B cell (primary cell): ENCODE measurements at regions not wholly inside any gene's neighbourhood (a gene's known extent, or its start where the extent isn't known, plus 50 kb on each side); places are given as distances from the start of the nearest gene placed in this dataset.

Experiments
- ATAC-seq: fragments of 200-7000 bp; cut with Tn5 transposase; one replicate; pipeline ENCODE4 v1.10.0; 2021; ENCODE audit warnings: low read depth, mild to moderate bottlenecking, moderate number of reproducible peaks, moderate library complexity
- CTCF ChIA-PET: fragments of 350-600 bp; sonication (Branson Sonifier 250); formaldehyde crosslinking; loops from one replicate; lab custom pipeline; 2021; ENCODE audit warnings: antibody characterized with exemption, inconsistent platforms; lab: Charles Lee
- POLR2A ChIA-PET: fragments of 350-600 bp; sonication (Branson Sonifier 250); formaldehyde crosslinking; loops from one replicate; lab custom pipeline; 2021; ENCODE audit warnings: antibody characterized with exemption; lab: Charles Lee
- DNase-seq: peaks from one replicate; pipeline ENCODE4 v3.0.0; 2013
- H2AFZ ChIP-seq: 2 replicates; pipeline ENCODE4 v1.6.1; 2012; ENCODE audit warnings: mild to moderate bottlenecking, low read depth, low read length; ENCODE audit not compliant: insufficient read depth, poor library complexity, severe bottlenecking
- H3K27ac ChIP-seq, 2 donors: 1 replicate in 1 of 2; 2 replicates in 1 of 2; pipeline ENCODE4 v1.5.1; 2012 to 2013; ENCODE audit warnings: low read length in 2 of 2, mild to moderate bottlenecking in 2 of 2, moderate library complexity in 1 of 2
- H3K27me3 ChIP-seq, 4 experiments: fragments of 200-600 bp in 1 of 4; sonication (generic) in 1 of 4; replicated peaks in 1 of 4; 1 replicate in 2 of 4; 2 replicates in 2 of 4; pipeline versions ENCODE4 v1.6.1 to v1.7.0; 2013 to 2016; ENCODE audit warnings: low read length in 3 of 4, mild to moderate bottlenecking in 2 of 4, mixed read lengths in 1 of 4, moderate library complexity in 1 of 4; ENCODE audit not compliant: insufficient read depth in 4 of 4, control insufficient read depth in 3 of 4; ENCODE audit errors: control extremely low read depth in 1 of 4
- H3K36me3 ChIP-seq, 2 experiments: replicated peaks in 1 of 2; 1 replicate in 1 of 2; 2 replicates in 1 of 2; pipeline versions ENCODE4 v1.6.1 to v1.7.1; 2013; ENCODE audit warnings: low read length in 1 of 2; ENCODE audit not compliant: insufficient read depth in 2 of 2, control insufficient read depth in 1 of 2; ENCODE audit errors: control extremely low read depth in 1 of 2, extremely low read depth in 1 of 2
- H3K4me1 ChIP-seq, 2 donors: fragments of 200-600 bp in 1 of 2; sonication (generic) in 1 of 2; 1 replicate in 1 of 2; 2 replicates in 1 of 2; pipeline versions ENCODE4 v1.5.1 to v1.6.1; 2013 to 2017; ENCODE audit warnings: low read length in 2 of 2; ENCODE audit not compliant: control insufficient read depth in 2 of 2, insufficient read depth in 2 of 2
- H3K4me2 ChIP-seq: replicated peaks from 2 replicates; pipeline ENCODE3; 2012; ENCODE audit warnings: mild to moderate bottlenecking, low read depth, low read length; ENCODE audit not compliant: poor library complexity, severe bottlenecking
- H3K4me3 ChIP-seq, 5 experiments: fragments of 200-600 bp in 1 of 5; sonication (generic) in 1 of 5; 1 replicate in 3 of 5; 2 replicates in 2 of 5; pipeline versions ENCODE4 v1.5.1 to v1.7.0; 2011 to 2016; ENCODE audit warnings: low read length in 4 of 5, mild to moderate bottlenecking in 4 of 5, low read depth in 2 of 5, control low read depth in 1 of 5, moderate library complexity in 1 of 5; ENCODE audit not compliant: insufficient read depth in 1 of 5; ENCODE audit errors: control extremely low read depth in 1 of 5, extremely low read depth in 1 of 5
- H3K79me2 ChIP-seq: fragments of 200-600 bp; sonication (generic); one replicate; pipeline ENCODE4 v1.6.0; 2016; ENCODE audit warnings: low read length; ENCODE audit not compliant: control insufficient read depth, insufficient read depth
- H3K9ac ChIP-seq: fragments of 200-600 bp; sonication (generic); 2 replicates; pipeline ENCODE4 v1.6.1; 2017; ENCODE audit warnings: mild to moderate bottlenecking, low read length, moderate library complexity
- H3K9me3 ChIP-seq, 3 donors: one replicate each; pipeline versions ENCODE4 v1.6.1 to v1.7.1; 2013; ENCODE audit warnings: low read length in 2 of 3; ENCODE audit not compliant: control insufficient read depth in 2 of 3, insufficient read depth in 1 of 3; ENCODE audit errors: control extremely low read depth in 1 of 3
- H4K20me1 ChIP-seq: 2 replicates; pipeline ENCODE4 v1.6.0; 2012; ENCODE audit warnings: mild to moderate bottlenecking, low read length; ENCODE audit not compliant: insufficient read depth, control insufficient read depth, poor library complexity, severe bottlenecking
- H3K27ac Mint-ChIP-seq: one replicate; pipeline ENCODE4 v1.8.0; 2021; ENCODE audit warnings: mixed read lengths
- H3K27me3 Mint-ChIP-seq: one replicate; pipeline ENCODE4 v1.8.0; 2021; ENCODE audit warnings: mixed read lengths
- H3K4me1 Mint-ChIP-seq: one replicate; pipeline ENCODE4 v1.8.0; 2021; ENCODE audit warnings: mixed read lengths
- H3K4me3 Mint-ChIP-seq: one replicate; pipeline ENCODE4 v1.8.0; 2021; ENCODE audit warnings: mixed read lengths
- H3K9me3 Mint-ChIP-seq: one replicate; pipeline ENCODE4 v1.8.0; 2022; ENCODE audit warnings: mixed read lengths; ENCODE audit not compliant: insufficient read depth
- CTCF ChIP-seq: fragments of 200-600 bp; IDR thresholded peaks from one replicate; pipeline ENCODE4 v1.8.0; 2022; ENCODE audit warnings: antibody characterized with exemption, mild to moderate bottlenecking
- EZH2 ChIP-seq: IDR thresholded peaks from 2 replicates; pipeline ENCODE4 v1.6.1; 2012; ENCODE audit warnings: borderline replicate concordance, low read depth, mild to moderate bottlenecking, moderate library complexity, low read length; ENCODE audit not compliant: insufficient read depth, poor library complexity, severe bottlenecking
- WGBS: methylation state at CpG from one replicate; pipeline ENCODE4 v1.1.5; 2013; ENCODE audit warnings: missing lambda C conversion rate; ENCODE audit not compliant: insufficient coverage; 5-methylcytosine and 5-hydroxymethylcytosine counted together
- intact Hi-C: fragments of 100-400 bp; cut with micrococcal nuclease; formaldehyde crosslinking; loops from one replicate; pipeline ENCODE4 v1.10.0; 2022

GRCh38 chrX:110846071-110846470 is 50.5 kb upstream of the CHRDL1 start:
- H3K9me3 ChIP-seq = no peaks in the 10 kb centered on the region
- H3K4me2 ChIP-seq = no peak overlapping the region
- Mint-ChIP-seq H3K9me3 (no peaks in the 10 kb centered on the region), H3K4me1 (no peaks in the 10 kb centered on the region), H3K27me3 (peaks cover 5% of the 10 kb centered on the region), H3K27ac (no peak overlapping the region), H3K4me3 (no peak overlapping the region)
- H3K9ac ChIP-seq = no peak overlapping the region
- intact Hi-C loops = loop anchor here (5.0 kb wide), 1 partner anchor 689 kb away; no protein-coding TSS in a partner anchor
- no peaks in the 10 kb centered on the region for H3K4me1 ChIP-seq
- no peak overlapping the region for H3K4me3 ChIP-seq
- no peaks in the 10 kb centered on the region for H3K27me3 ChIP-seq
- no peaks in the 10 kb centered on the region for H4K20me1 ChIP-seq
- no peaks in the 10 kb centered on the region for H3K36me3 ChIP-seq
- ATAC-seq (no peak), DNase-seq (no peak)
- ChIA-PET POLR2A (no interaction called here), CTCF (interaction anchor here (0.8 kb wide), 1 partner anchor 9 kb away, joined by 3 read pairs; no protein-coding TSS in a partner anchor)
- no peak for TF ChIP-seq EZH2
- TF ChIP-seq CTCF = no peak
- H3K27ac ChIP-seq = no peak overlapping the region
- no CpG with 5 or more reads among the region's 1 CpG for WGBS
- no peak overlapping the region for H2AFZ ChIP-seq
- H3K79me2 ChIP-seq = no peaks in the 10 kb centered on the region
